ENCODE measurements at regions not wholly inside any gene's neighbourhood (a gene's known extent, or its start where the extent isn't known, plus 50 kb on each side); places are given as distances from the start of the nearest gene placed in this dataset.

- Histone ChIP-seq H3K4me1 (replicated peaks in 1 of 4; ENCODE audit: control insufficient read depth in 3 of 4, insufficient read depth in 4 of 4, low read length in 3 of 4) (no peaks in the 10 kb centered on the region), H2BK5ac (ENCODE audit: low read depth, low read length) (no peak overlapping the region), H3K4me2 (ENCODE audit: insufficient read depth in 1 of 2, low read depth in 2 of 2, low read length in 2 of 2) (no peak overlapping the region), H4K5ac (ENCODE audit: insufficient read length, low read depth, low read length) (no peak overlapping the region), H3K23me2 (ENCODE audit: low read depth, low read length) (no peaks in the 10 kb centered on the region), H3K9me3 (ENCODE audit: insufficient read depth in 2 of 2, low read depth in 1 of 2, low read length in 1 of 2) (peaks cover 0 to 4% of the 10 kb centered on the region in 2 experiments; a peak in 1 of 4 replicates), H3K79me1 (ENCODE audit: low read depth, low read length) (no peaks in the 10 kb centered on the region), H3K4me3 (ENCODE audit: extremely low read depth in 1 of 4, insufficient read depth in 2 of 4, low read depth in 3 of 4, low read length in 4 of 4) (no peak overlapping the region), H2BK12ac (ENCODE audit: low read depth, low read length) (no peak overlapping the region), H3K23ac (ENCODE audit: insufficient read length) (no peak overlapping the region), H3K56ac (replicated peaks; ENCODE audit: insufficient read length, low read depth, low read length) (no peak overlapping the region), H2BK120ac (replicated peaks; ENCODE audit: low read depth, low read length) (no peak overlapping the region), H4K8ac (ENCODE audit: extremely low read depth, insufficient read depth, low read length) (no peak overlapping the region), H3K27ac (ENCODE audit: low read depth, low read length) (no peak overlapping the region), H2AFZ (ENCODE audit: low read length) (no peak overlapping the region), H3K14ac (ENCODE audit: insufficient read length) (no peak overlapping the region), H2AK5ac (ENCODE audit: low read depth, low read length) (no peak overlapping the region), H4K91ac (replicated peaks; ENCODE audit: insufficient read length, low read length) (no peak overlapping the region), H3K36me3 (ENCODE audit: control insufficient read depth in 2 of 4, insufficient read depth in 4 of 4, low read length in 3 of 4) (no peaks in the 10 kb centered on the region), H2BK15ac (ENCODE audit: low read length) (no peak overlapping the region), H3K4ac (replicated peaks; ENCODE audit: insufficient read length, low read depth, low read length) (no peak overlapping the region), H2BK20ac (ENCODE audit: low read length) (no peak overlapping the region), H4K20me1 (replicated peaks in 1 of 2; ENCODE audit: control insufficient read depth in 1 of 2, insufficient read depth in 2 of 2, low read length in 2 of 2) (no peaks in the 10 kb centered on the region), H3K9ac (replicated peaks in 1 of 4; ENCODE audit: extremely low read depth in 1 of 4, low read depth in 3 of 4, low read length in 3 of 4) (no peak overlapping the region), H3K79me2 (ENCODE audit: control insufficient read depth in 1 of 2, insufficient read depth in 2 of 2, low read length in 2 of 2) (no peaks in the 10 kb centered on the region), H3K18ac (ENCODE audit: extremely low read depth, low read length) (no peak overlapping the region), H3K27me3 (replicated peaks in 1 of 4; ENCODE audit: control insufficient read depth in 3 of 4, extremely low read depth in 1 of 4, insufficient read depth in 3 of 4, low read length in 3 of 4) (no peaks in the 10 kb centered on the region)
- WGBS, 2 experiments (ENCODE audit: extremely low coverage in 1 of 2, insufficient coverage in 1 of 2, insufficient read length in 1 of 2, insufficient replicate concordance in 2 of 2, low coverage in 1 of 2, low lambda C conversion rate in 2 of 2, missing lambda C conversion rate in 1 of 2), result 84% methylated on average over 2 of the region's 2 CpGs; no CpG with 5 or more reads in 1 of the 2 experiments
- POLR2A ChIA-PET (ENCODE audit: partially characterized antibody), result no interaction called here
- no peak for DNase-seq (ENCODE audit: low read depth in 1 of 2, low spot score in 2 of 2)
- CTCF ChIA-PET (ENCODE audit: partially characterized antibody), result interaction anchor here (1.0 kb wide), 1 partner anchor 20 kb away, joined by 4 read pairs; no protein-coding TSS in a partner anchor
- no peak for FAIRE-seq
- TF ChIP-seq GABPA (IDR thresholded peaks at IDR 0.05; ENCODE audit: borderline replicate concordance, insufficient read depth, low read length) (no peak), NRF1 (IDR thresholded peaks at IDR 0.05; ENCODE audit: low read depth, low read length) (no peak), KDM1A (IDR thresholded peaks at IDR 0.05; ENCODE audit: borderline replicate concordance, low read length) (no peak), CBX5 (IDR thresholded peaks at IDR 0.05; ENCODE audit: low read depth, low read length) (no peak), CREB1 (IDR thresholded peaks at IDR 0.05) (no peak), CBX8 (IDR thresholded peaks at IDR 0.05; ENCODE audit: borderline replicate concordance, low read depth, low read length) (no peak), TAF1 (IDR thresholded peaks at IDR 0.05; ENCODE audit: low read depth, low read length) (no peak), RAD21 (IDR thresholded peaks at IDR 0.05 in 1 of 2, conservative IDR thresholded peaks at IDR 0.05 in 1 of 2; ENCODE audit: low read depth in 2 of 2, low read length in 2 of 2) (no peak), RBBP5 (IDR thresholded peaks at IDR 0.05; ENCODE audit: borderline replicate concordance, low read depth, low read length) (no peak), CTBP2 (IDR thresholded peaks at IDR 0.05; ENCODE audit: borderline replicate concordance, insufficient read depth, insufficient read length, low read length) (no peak), POLR2A (IDR thresholded peaks at IDR 0.05; ENCODE audit: control extremely low read depth in 1 of 2, low read depth in 2 of 2, low read length in 2 of 2) (no peak), JUN (IDR thresholded peaks at IDR 0.05; ENCODE audit: low read depth, low read length) (no peak)
Measured at GRCh38 chr21:17950591-17950990, 131.4 kb upstream of the C21orf91 start.
